ENCODE measurements at regions not wholly inside any gene's neighbourhood (a gene's known extent, or its start where the extent isn't known, plus 50 kb on each side); places are given as distances from the start of the nearest gene placed in this dataset.

DNA sequence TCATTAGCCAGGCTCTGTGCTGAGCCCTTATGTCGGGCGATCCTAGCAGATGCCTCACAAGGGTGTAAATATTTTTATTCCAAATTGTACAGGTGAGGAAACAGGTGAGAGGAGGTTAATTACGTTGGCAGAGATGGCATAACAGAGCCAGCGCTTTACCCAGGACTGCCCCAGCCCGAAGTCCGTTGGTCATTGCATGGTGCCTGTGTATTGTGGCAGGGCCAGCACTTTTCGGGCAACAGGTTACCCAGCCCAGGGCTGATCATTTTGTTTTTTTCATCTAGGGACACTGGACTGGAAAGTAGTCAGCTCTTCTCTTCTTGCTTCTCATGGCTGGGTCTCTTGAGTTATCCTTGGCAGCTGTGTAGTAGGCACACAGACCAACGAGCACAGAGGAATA lies 202.2 kb upstream of the NAV2 start:
- peaks cover 36% of the 10 kb centered on the region for H3K4me1 ChIP-seq
- no peaks in the 10 kb centered on the region for H3K36me3 ChIP-seq (ENCODE audit: control insufficient read depth, insufficient read depth, low read length)
- no peaks in the 10 kb centered on the region for H3K9me3 ChIP-seq
- H3K4me1 Mint-ChIP-seq (ENCODE audit: low read depth, unreplicated experiment): peaks cover 24% of the 10 kb centered on the region
- no peak overlapping the region for H3K4me3 Mint-ChIP-seq (ENCODE audit: unreplicated experiment)
- H3K4me3 ChIP-seq (ENCODE audit: low read depth, low read length): no peak overlapping the region
- H3K9me3 Mint-ChIP-seq (ENCODE audit: unreplicated experiment): no peaks in the 10 kb centered on the region
- TF ChIP-seq, protein P1, sequence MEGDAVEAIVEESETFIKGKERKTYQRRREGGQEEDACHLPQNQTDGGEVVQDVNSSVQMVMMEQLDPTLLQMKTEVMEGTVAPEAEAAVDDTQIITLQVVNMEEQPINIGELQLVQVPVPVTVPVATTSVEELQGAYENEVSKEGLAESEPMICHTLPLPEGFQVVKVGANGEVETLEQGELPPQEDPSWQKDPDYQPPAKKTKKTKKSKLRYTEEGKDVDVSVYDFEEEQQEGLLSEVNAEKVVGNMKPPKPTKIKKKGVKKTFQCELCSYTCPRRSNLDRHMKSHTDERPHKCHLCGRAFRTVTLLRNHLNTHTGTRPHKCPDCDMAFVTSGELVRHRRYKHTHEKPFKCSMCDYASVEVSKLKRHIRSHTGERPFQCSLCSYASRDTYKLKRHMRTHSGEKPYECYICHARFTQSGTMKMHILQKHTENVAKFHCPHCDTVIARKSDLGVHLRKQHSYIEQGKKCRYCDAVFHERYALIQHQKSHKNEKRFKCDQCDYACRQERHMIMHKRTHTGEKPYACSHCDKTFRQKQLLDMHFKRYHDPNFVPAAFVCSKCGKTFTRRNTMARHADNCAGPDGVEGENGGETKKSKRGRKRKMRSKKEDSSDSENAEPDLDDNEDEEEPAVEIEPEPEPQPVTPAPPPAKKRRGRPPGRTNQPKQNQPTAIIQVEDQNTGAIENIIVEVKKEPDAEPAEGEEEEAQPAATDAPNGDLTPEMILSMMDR (IDR thresholded peaks at IDR 0.05; ENCODE audit: insufficient read depth in 1 of 2, low read depth in 1 of 2, low read length in 1 of 2, severe bottlenecking in 1 of 2, unreplicated experiment in 1 of 2): no peak
- intact Hi-C loops (cut with micrococcal nuclease; ENCODE audit: unreplicated experiment): no loop called here
- H3K27me3 Mint-ChIP-seq (ENCODE audit: insufficient read depth, unreplicated experiment): no peaks in the 10 kb centered on the region
- BruUV-seq (replicated peaks): no TSS peak
- DNase-seq: no peak
- H3K36me3 Mint-ChIP-seq (ENCODE audit: insufficient read depth, unreplicated experiment): no peaks in the 10 kb centered on the region
- ChIA-PET CTCF (no interaction called here), POLR2A (no interaction called here)
- no peak overlapping the region for H3K27ac Mint-ChIP-seq (ENCODE audit: unreplicated experiment)
- H3K27me3 ChIP-seq (replicated peaks; ENCODE audit: control insufficient read depth, insufficient read depth, low read length): no peaks in the 10 kb centered on the region

DNA sequence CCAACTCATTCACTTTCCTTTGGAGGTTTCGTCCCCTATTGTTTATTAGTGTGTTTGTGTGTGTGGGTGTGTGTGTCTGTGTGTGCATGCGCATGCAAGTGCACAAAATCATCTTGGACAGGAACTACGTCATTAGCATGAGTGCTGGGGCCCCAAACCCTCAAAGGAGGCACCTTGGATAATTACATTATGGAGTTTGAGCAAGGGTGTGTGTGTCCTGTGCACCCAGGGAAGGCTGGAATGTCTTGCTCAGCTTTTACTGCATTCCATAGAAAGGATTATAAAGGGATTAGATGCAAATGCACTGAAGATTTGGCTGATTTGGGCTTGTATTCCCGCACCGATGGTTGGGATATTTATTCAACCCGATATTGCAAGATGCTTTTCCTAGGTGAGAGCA lies 203.4 kb upstream of the NAV2 start:
- BruUV-seq (replicated peaks): no TSS peak
- no peaks in the 10 kb centered on the region for H3K27me3 Mint-ChIP-seq (ENCODE audit: insufficient read depth, unreplicated experiment)
- H3K27me3 ChIP-seq (replicated peaks; ENCODE audit: control insufficient read depth, insufficient read depth, low read length): no peaks in the 10 kb centered on the region
- no peak overlapping the region for H3K4me3 ChIP-seq (ENCODE audit: low read depth, low read length)
- no peaks in the 10 kb centered on the region for H3K9me3 ChIP-seq
- DNase-seq: peak; percentile 13 to 43
- TF ChIP-seq, protein P1 (IDR thresholded peaks at IDR 0.05; ENCODE audit: insufficient read depth in 1 of 2, low read depth in 1 of 2, low read length in 1 of 2, severe bottlenecking in 1 of 2, unreplicated experiment in 1 of 2): no peak
- H3K27ac Mint-ChIP-seq (ENCODE audit: unreplicated experiment): peak overlapping the region; percentile 34
- H3K4me1 ChIP-seq: peaks cover 36% of the 10 kb centered on the region
- intact Hi-C loops (cut with micrococcal nuclease; ENCODE audit: unreplicated experiment): loop anchor here (5.0 kb wide), 1 partner anchor 43 kb away; no protein-coding TSS in a partner anchor
- H3K36me3 ChIP-seq (ENCODE audit: control insufficient read depth, insufficient read depth, low read length): no peaks in the 10 kb centered on the region
- CTCF ChIA-PET: no interaction called here
- no peak overlapping the region for H3K4me3 Mint-ChIP-seq (ENCODE audit: unreplicated experiment)
- peaks cover 29% of the 10 kb centered on the region for H3K4me1 Mint-ChIP-seq (ENCODE audit: low read depth, unreplicated experiment)
- no peaks in the 10 kb centered on the region for H3K36me3 Mint-ChIP-seq (ENCODE audit: insufficient read depth, unreplicated experiment)
- no peaks in the 10 kb centered on the region for H3K9me3 Mint-ChIP-seq (ENCODE audit: unreplicated experiment)
- POLR2A ChIA-PET: no interaction called here

DNA sequence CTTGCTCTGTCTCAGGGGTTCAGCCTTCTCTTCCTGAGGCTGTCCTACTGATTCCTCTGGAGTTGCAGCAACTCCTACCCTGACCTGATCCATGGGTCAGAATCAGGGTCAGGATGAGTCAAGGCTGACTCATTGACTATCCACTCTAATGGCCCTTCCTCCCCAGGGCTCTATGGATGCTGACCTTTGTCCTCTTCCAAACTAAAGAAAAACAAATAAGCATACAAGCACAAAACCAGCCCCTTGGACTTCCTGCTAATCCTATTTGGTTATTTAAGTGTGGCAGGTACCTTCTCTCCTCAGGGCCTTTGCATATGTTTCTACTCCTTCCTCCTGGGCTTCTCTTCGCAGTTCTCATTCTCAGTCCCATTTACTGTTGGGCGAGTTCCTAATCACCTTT lies 204.5 kb upstream of the NAV2 start:
- Mint-ChIP-seq H3K27me3 (ENCODE audit: insufficient read depth, unreplicated experiment) (no peaks in the 10 kb centered on the region), H3K9me3 (ENCODE audit: unreplicated experiment) (peaks cover 6% of the 10 kb centered on the region), H3K4me1 (ENCODE audit: low read depth, unreplicated experiment) (peaks cover 29% of the 10 kb centered on the region), H3K4me3 (ENCODE audit: unreplicated experiment) (no peak overlapping the region), H3K36me3 (ENCODE audit: insufficient read depth, unreplicated experiment) (no peaks in the 10 kb centered on the region), H3K27ac (ENCODE audit: unreplicated experiment) (peak overlapping the region; percentile 40)
- no peak overlapping the region for H3K4me3 ChIP-seq (ENCODE audit: low read depth, low read length)
- H3K4me1 ChIP-seq: peaks cover 36% of the 10 kb centered on the region
- H3K9me3 ChIP-seq: no peaks in the 10 kb centered on the region
- POLR2A ChIA-PET: no interaction called here
- CTCF ChIA-PET: no interaction called here
- TF ChIP-seq, protein P1 (IDR thresholded peaks at IDR 0.05; ENCODE audit: insufficient read depth in 1 of 2, low read depth in 1 of 2, low read length in 1 of 2, severe bottlenecking in 1 of 2, unreplicated experiment in 1 of 2): no peak
- peak; percentile 64 to 77 for DNase-seq
- no TSS peak for BruUV-seq (replicated peaks)
- intact Hi-C loops (cut with micrococcal nuclease; ENCODE audit: unreplicated experiment): loop anchor here (1.0 to 5.0 kb wide), 2 partner anchors 17 to 44 kb away; no protein-coding TSS in a partner anchor
- H3K27me3 ChIP-seq (replicated peaks; ENCODE audit: control insufficient read depth, insufficient read depth, low read length): no peaks in the 10 kb centered on the region
- no peaks in the 10 kb centered on the region for H3K36me3 ChIP-seq (ENCODE audit: control insufficient read depth, insufficient read depth, low read length)

Data from Caco-2 (cell line).